CD4-positive, alpha-beta T cell (primary cell): ENCODE measurements at regions not wholly inside any gene's neighbourhood (a gene's known extent, or its start where the extent isn't known, plus 50 kb on each side); places are given as distances from the start of the nearest gene placed in this dataset.

Experiments
- ATAC-seq: fragments of 200-7000 bp; cut with Tn5 transposase; one replicate; pipeline ENCODE4 v1.10.0; 2022; ENCODE audit warnings: mild to moderate bottlenecking; ENCODE audit not compliant: poor library complexity
- CTCF ChIA-PET: fragments of 350-600 bp; sonication (Branson Sonifier 250); formaldehyde crosslinking; loops from one replicate; lab custom pipeline; 2021; ENCODE audit warnings: antibody characterized with exemption, inconsistent platforms; lab: Charles Lee
- POLR2A ChIA-PET: fragments of 350-600 bp; sonication (Branson Sonifier 250); formaldehyde crosslinking; loops from one replicate; lab custom pipeline; 2021; ENCODE audit warnings: antibody characterized with exemption, inconsistent platforms; lab: Charles Lee
- DNase-seq, 14 experiments: peaks; one replicate each; pipeline ENCODE4 v3.0.0-alpha.2; 2013 to 2020; ENCODE audit warnings: mixed read lengths in 2 of 14
- H3K27ac ChIP-seq, 2 donors: one replicate each; pipeline versions ENCODE4 v1.5.1 to v1.7.0; 2013; ENCODE audit warnings: low read length in 2 of 2, low read depth in 1 of 2, mild to moderate bottlenecking in 1 of 2
- H3K27me3 ChIP-seq, 2 experiments: 1 replicate in 1 of 2; 2 replicates in 1 of 2; pipeline versions ENCODE4 v1.6.1 to v1.7.0; 2013; ENCODE audit warnings: low read length in 2 of 2, control low read depth in 1 of 2, mild to moderate bottlenecking in 1 of 2, moderate library complexity in 1 of 2; ENCODE audit not compliant: insufficient read depth in 2 of 2, control insufficient read depth in 1 of 2
- H3K36me3 ChIP-seq: one replicate; pipeline ENCODE4 v1.6.1; 2013; ENCODE audit warnings: low read length, control low read depth; ENCODE audit not compliant: insufficient read depth
- H3K4me1 ChIP-seq: one replicate; pipeline ENCODE4 v1.6.1; 2013; ENCODE audit warnings: low read length, control low read depth; ENCODE audit not compliant: insufficient read depth
- H3K4me3 ChIP-seq: one replicate; pipeline ENCODE4 v1.5.1; 2013; ENCODE audit warnings: mild to moderate bottlenecking, low read length, moderate library complexity
- H3K9me3 ChIP-seq, 2 experiments: 1 replicate in 1 of 2; 2 replicates in 1 of 2; pipeline versions ENCODE4 v1.6.1 to v1.7.0; 2013; ENCODE audit warnings: low read length in 2 of 2, mild to moderate bottlenecking in 2 of 2, control low read depth in 1 of 2, moderate library complexity in 1 of 2; ENCODE audit not compliant: control insufficient read depth in 1 of 2, insufficient read depth in 1 of 2
- H3K27ac Mint-ChIP-seq: one replicate; pipeline ENCODE4 v1.8.0; 2020; ENCODE audit warnings: mixed read lengths
- H3K27me3 Mint-ChIP-seq: one replicate; pipeline ENCODE4 v1.8.0; 2021; ENCODE audit warnings: mixed read lengths
- H3K36me3 Mint-ChIP-seq: one replicate; pipeline ENCODE4 v1.8.0; 2021; ENCODE audit warnings: low read depth, mixed read lengths
- H3K4me1 Mint-ChIP-seq: one replicate; pipeline ENCODE4 v1.8.0; 2021; ENCODE audit warnings: low read depth, mixed read lengths
- H3K4me3 Mint-ChIP-seq: one replicate; pipeline ENCODE4 v1.8.0; 2020; ENCODE audit warnings: mild to moderate bottlenecking, mixed read lengths
- H3K9me3 Mint-ChIP-seq: one replicate; pipeline ENCODE4 v1.8.0; 2020; ENCODE audit warnings: mixed read lengths
- CTCF ChIP-seq: fragments of 200-600 bp; IDR thresholded peaks from one replicate; pipeline ENCODE4 v1.8.0; 2022; ENCODE audit warnings: antibody characterized with exemption, mild to moderate bottlenecking
- intact Hi-C, 2 experiments: fragments of 100-400 bp; cut with DNase I in 1 of 2; cut with micrococcal nuclease in 1 of 2; formaldehyde crosslinking; loops; one replicate each; pipeline versions ENCODE4 v1.15.1 to v1.9.0; 2023 to 2025; cut with DNase I, micrococcal nuclease

- Histone ChIP-seq H3K36me3 (no peaks in the 10 kb centered on the region), H3K27me3 (no peaks in the 10 kb centered on the region), H3K4me1 (no peaks in the 10 kb centered on the region), H3K27ac (no peak overlapping the region), H3K9me3 (peaks cover 0 to 7% of the 10 kb centered on the region in 2 experiments), H3K4me3 (no peak overlapping the region)
- Mint-ChIP-seq H3K9me3 (no peaks in the 10 kb centered on the region), H3K4me1 (no peaks in the 10 kb centered on the region), H3K4me3 (no peak overlapping the region), H3K27ac (no peak overlapping the region), H3K36me3 (no peaks in the 10 kb centered on the region), H3K27me3 (peaks cover 43% of the 10 kb centered on the region)
- DNase-seq: no peak
- intact Hi-C loops: no loop called here
- TF ChIP-seq CTCF: no peak
- POLR2A ChIA-PET: no interaction called here
- ATAC-seq: no peak
- CTCF ChIA-PET: no interaction called here
These were observed 188.4 kb downstream of the FOXL1 start for GRCh38 chr16:86766700-86767099.

GRCh38 chr16:86768228-86768791 lies 190.0 kb downstream of the FOXL1 start:
- TF ChIP-seq CTCF: no peak
- Histone ChIP-seq H3K9me3 (peaks cover 0 to 6% of the 10 kb centered on the region in 2 experiments), H3K4me3 (no peak overlapping the region), H3K36me3 (no peaks in the 10 kb centered on the region), H3K27ac (no peak overlapping the region), H3K27me3 (peaks cover 0 to 2% of the 10 kb centered on the region in 2 experiments), H3K4me1 (no peaks in the 10 kb centered on the region)
- ChIA-PET POLR2A (no interaction called here), CTCF (no interaction called here)
- Mint-ChIP-seq H3K36me3 (no peaks in the 10 kb centered on the region), H3K4me3 (no peak overlapping the region), H3K27me3 (peaks cover 36% of the 10 kb centered on the region), H3K9me3 (no peaks in the 10 kb centered on the region), H3K27ac (no peak overlapping the region), H3K4me1 (no peaks in the 10 kb centered on the region)
- intact Hi-C loops: no loop called here
- no peak for ATAC-seq
- DNase-seq: no peak

GRCh38 chr16:86768999-86769398 lies 190.7 kb downstream of the FOXL1 start:
- H3K4me1 Mint-ChIP-seq: no peaks in the 10 kb centered on the region
- POLR2A ChIA-PET: no interaction called here
- Histone ChIP-seq H3K9me3 (peaks cover 0 to 6% of the 10 kb centered on the region in 2 experiments), H3K4me1 (no peaks in the 10 kb centered on the region), H3K27me3 (peaks cover 0 to 2% of the 10 kb centered on the region in 2 experiments), H3K4me3 (no peak overlapping the region), H3K36me3 (no peaks in the 10 kb centered on the region), H3K27ac (no peak overlapping the region)
- peaks cover 34% of the 10 kb centered on the region for H3K27me3 Mint-ChIP-seq
- H3K9me3 Mint-ChIP-seq: no peaks in the 10 kb centered on the region
- no peaks in the 10 kb centered on the region for H3K36me3 Mint-ChIP-seq
- no peak for TF ChIP-seq CTCF
- no peak for DNase-seq
- intact Hi-C loops: no loop called here
- no peak overlapping the region for H3K27ac Mint-ChIP-seq
- no peak for ATAC-seq
- no peak overlapping the region for H3K4me3 Mint-ChIP-seq
- CTCF ChIA-PET: no interaction called here
